H1 (cell line): ENCODE measurements at regions not wholly inside any gene's neighbourhood (a gene's known extent, or its start where the extent isn't known, plus 50 kb on each side); places are given as distances from the start of the nearest gene placed in this dataset.

Experiments used
- CHD2 ChIP-seq: IDR thresholded peaks from 2 replicates; pipeline ENCODE4 v1.6.1; 2012; ENCODE audit warnings: low read length, improper control_type of control experiment
- EP300 ChIP-seq, 2 experiments: IDR thresholded peaks; 1 replicate in 1 of 2; 2 replicates in 1 of 2; pipeline ENCODE4 v1.6.1; 2011 to 2012; ENCODE audit warnings: low read depth in 2 of 2, low read length in 2 of 2, mild to moderate bottlenecking in 2 of 2, borderline replicate concordance in 1 of 2, inconsistent platforms in 1 of 2, moderate library complexity in 1 of 2
- EZH2 ChIP-seq: fragments of 200-600 bp; sonication (generic); IDR thresholded peaks from 2 replicates; pipeline ENCODE4 v1.7.1; 2012; ENCODE audit warnings: low read depth, mild to moderate bottlenecking, moderate library complexity, low read length, inconsistent platforms; ENCODE audit not compliant: severe bottlenecking
- JUN ChIP-seq: IDR thresholded peaks from 2 replicates; pipeline ENCODE4 v1.6.1; 2011; ENCODE audit warnings: low read depth, mild to moderate bottlenecking, improper control_type of control experiment, low read length
- JUND ChIP-seq: IDR thresholded peaks from 2 replicates; pipeline ENCODE4 v1.6.1; 2011; ENCODE audit warnings: mild to moderate bottlenecking, improper control_type of control experiment, low read length
- PHF8 ChIP-seq: fragments of 200-600 bp; sonication (generic); conservative IDR thresholded peaks from 2 replicates; pipeline ENCODE4 v1.7.1; 2012; ENCODE audit warnings: low read depth, mild to moderate bottlenecking, inconsistent platforms, low read length, moderate library complexity
- POLR2A ChIP-seq, 2 experiments: IDR thresholded peaks; 1 replicate in 1 of 2; 2 replicates in 1 of 2; pipeline ENCODE4 v1.6.1; 2011; ENCODE audit warnings: low read depth in 2 of 2, low read length in 2 of 2, mild to moderate bottlenecking in 2 of 2; ENCODE audit errors: control extremely low read depth in 1 of 2
- RFX5 ChIP-seq: IDR thresholded peaks from 2 replicates; pipeline ENCODE4 v1.6.1; 2011; ENCODE audit warnings: low read depth, low read length, improper control_type of control experiment, borderline replicate concordance
- SAP30 ChIP-seq: fragments of 300-600 bp; sonication (generic); IDR thresholded peaks from 2 replicates; pipeline ENCODE4 v1.7.1; 2012; ENCODE audit warnings: low read length, moderate library complexity, mild to moderate bottlenecking, inconsistent platforms; ENCODE audit not compliant: insufficient read depth, insufficient replicate concordance
- SIX5 ChIP-seq: IDR thresholded peaks from 2 replicates; pipeline ENCODE4 v1.6.1; 2011; ENCODE audit warnings: mild to moderate bottlenecking, low read depth, low read length
- SP4 ChIP-seq: IDR thresholded peaks from 2 replicates; pipeline ENCODE4 v1.6.1; 2012; ENCODE audit warnings: low read length, inconsistent platforms
- YY1 ChIP-seq: IDR thresholded peaks from 2 replicates; pipeline ENCODE4 v1.6.1; 2011; ENCODE audit warnings: low read depth, mild to moderate bottlenecking, low read length
- TF ChIP-seq, protein P1 (sequence below), 3 experiments: IDR thresholded peaks; 1 replicate in 2 of 3; 2 replicates in 1 of 3; pipeline versions ENCODE4 v1.5.1 to v1.6.1; 2011; ENCODE audit warnings: low read length in 3 of 3, mild to moderate bottlenecking in 3 of 3, inconsistent platforms in 2 of 3, low read depth in 1 of 3, moderate library complexity in 1 of 3; ENCODE audit not compliant: insufficient read depth in 1 of 3; ENCODE audit errors: control extremely low read depth in 1 of 3
- TF ChIP-seq, protein P2 (sequence below): IDR thresholded peaks from 2 replicates; pipeline ENCODE4 v1.6.1; 2011; ENCODE audit warnings: low read length, improper control_type of control experiment

DNA sequence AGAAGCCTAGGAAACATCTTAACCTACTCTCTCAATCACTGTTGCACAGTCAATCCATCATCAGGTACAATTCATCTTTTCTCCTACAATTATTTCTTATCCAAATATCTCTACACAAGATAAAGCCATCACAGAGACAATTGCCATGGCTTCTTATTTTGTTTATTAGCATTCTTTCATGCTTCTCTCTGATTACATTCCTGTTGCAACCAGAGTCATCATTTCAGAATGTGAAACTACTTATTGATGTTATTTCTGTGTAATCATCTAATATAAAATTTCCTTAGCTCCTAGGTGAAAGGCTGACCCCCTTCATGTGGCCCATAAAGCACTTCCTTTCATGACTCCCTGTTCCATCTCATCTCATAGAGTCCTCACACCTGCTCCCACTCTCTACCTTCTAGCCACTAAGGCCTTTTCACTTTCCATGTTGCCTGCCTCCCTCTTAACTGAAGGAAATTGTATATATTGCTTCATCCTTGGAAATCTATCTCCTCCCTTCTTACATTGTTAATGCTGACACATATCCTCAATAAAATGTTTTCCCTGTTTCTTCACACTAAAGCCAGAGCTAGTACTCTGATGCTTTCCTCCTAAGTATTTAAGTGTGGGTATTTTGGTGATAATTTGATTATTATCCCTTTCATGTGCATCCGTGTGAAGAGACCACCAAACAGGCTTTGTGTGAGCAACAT is 829.9 kb downstream of the FAT4 start:
- TF ChIP-seq SP4 (no peak), CHD2 (no peak), SAP30 (no peak), SIX5 (no peak), EZH2 (no peak), EP300 (IDR thresholded peaks at IDR 0.05; ENCODE audit: borderline replicate concordance in 1 of 2, low read depth in 2 of 2, low read length in 2 of 2) (no peak), PHF8 (no peak), POLR2A (IDR thresholded peaks at IDR 0.05; ENCODE audit: control extremely low read depth in 1 of 2, low read depth in 2 of 2, low read length in 2 of 2) (no peak), YY1 (no peak), JUND (no peak), RFX5 (no peak), JUN (no peak)
- TF ChIP-seq, protein P1, sequence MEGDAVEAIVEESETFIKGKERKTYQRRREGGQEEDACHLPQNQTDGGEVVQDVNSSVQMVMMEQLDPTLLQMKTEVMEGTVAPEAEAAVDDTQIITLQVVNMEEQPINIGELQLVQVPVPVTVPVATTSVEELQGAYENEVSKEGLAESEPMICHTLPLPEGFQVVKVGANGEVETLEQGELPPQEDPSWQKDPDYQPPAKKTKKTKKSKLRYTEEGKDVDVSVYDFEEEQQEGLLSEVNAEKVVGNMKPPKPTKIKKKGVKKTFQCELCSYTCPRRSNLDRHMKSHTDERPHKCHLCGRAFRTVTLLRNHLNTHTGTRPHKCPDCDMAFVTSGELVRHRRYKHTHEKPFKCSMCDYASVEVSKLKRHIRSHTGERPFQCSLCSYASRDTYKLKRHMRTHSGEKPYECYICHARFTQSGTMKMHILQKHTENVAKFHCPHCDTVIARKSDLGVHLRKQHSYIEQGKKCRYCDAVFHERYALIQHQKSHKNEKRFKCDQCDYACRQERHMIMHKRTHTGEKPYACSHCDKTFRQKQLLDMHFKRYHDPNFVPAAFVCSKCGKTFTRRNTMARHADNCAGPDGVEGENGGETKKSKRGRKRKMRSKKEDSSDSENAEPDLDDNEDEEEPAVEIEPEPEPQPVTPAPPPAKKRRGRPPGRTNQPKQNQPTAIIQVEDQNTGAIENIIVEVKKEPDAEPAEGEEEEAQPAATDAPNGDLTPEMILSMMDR (IDR thresholded peaks at IDR 0.05; ENCODE audit: control extremely low read depth in 1 of 3, insufficient read depth in 1 of 3, low read depth in 1 of 3, low read length in 3 of 3) = no peak
- TF ChIP-seq, protein P2, sequence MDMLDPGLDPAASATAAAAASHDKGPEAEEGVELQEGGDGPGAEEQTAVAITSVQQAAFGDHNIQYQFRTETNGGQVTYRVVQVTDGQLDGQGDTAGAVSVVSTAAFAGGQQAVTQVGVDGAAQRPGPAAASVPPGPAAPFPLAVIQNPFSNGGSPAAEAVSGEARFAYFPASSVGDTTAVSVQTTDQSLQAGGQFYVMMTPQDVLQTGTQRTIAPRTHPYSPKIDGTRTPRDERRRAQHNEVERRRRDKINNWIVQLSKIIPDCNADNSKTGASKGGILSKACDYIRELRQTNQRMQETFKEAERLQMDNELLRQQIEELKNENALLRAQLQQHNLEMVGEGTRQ = no peak
